ENCODE measurements at regions not wholly inside any gene's neighbourhood (a gene's known extent, or its start where the extent isn't known, plus 50 kb on each side); places are given as distances from the start of the nearest gene placed in this dataset.

- DNase-seq (ENCODE audit: extremely low read depth in 1 of 4, low spot score in 3 of 4) (no peak), FAIRE-seq (no peak), ATAC-seq (no peak)
- Histone ChIP-seq H3K4me1 (replicated peaks in 1 of 2; ENCODE audit: control insufficient read depth in 2 of 2, insufficient read depth in 2 of 2, low read length in 2 of 2) (no peaks in the 10 kb centered on the region), H3K27ac (ENCODE audit: extremely low read depth, low read depth, low read length) (no peak overlapping the region), H4K20me1 (replicated peaks; ENCODE audit: control insufficient read depth, insufficient read depth, low read length) (no peaks in the 10 kb centered on the region), H3K9me3 (replicated peaks; ENCODE audit: control insufficient read depth, insufficient read depth, low read depth, low read length) (no peaks in the 10 kb centered on the region), H3K36me3 (ENCODE audit: control insufficient read depth, insufficient read depth, low read length) (no peaks in the 10 kb centered on the region), H3K4me3 (no peak overlapping the region), H3K9me1 (ENCODE audit: control insufficient read depth, insufficient read depth, low read length) (no peaks in the 10 kb centered on the region), H3K27me3 (ENCODE audit: control insufficient read depth in 2 of 2, insufficient read depth in 2 of 2, low read length in 2 of 2) (no peaks in the 10 kb centered on the region), H3K4me2 (ENCODE audit: insufficient read depth, low read length) (no peak overlapping the region), H3K79me2 (ENCODE audit: control insufficient read depth, insufficient read depth, low read length) (no peaks in the 10 kb centered on the region), H2AFZ (ENCODE audit: low read depth, low read length) (no peak overlapping the region), H3K9ac (ENCODE audit: insufficient read depth in 1 of 2, low read depth in 2 of 2, low read length in 2 of 2) (no peak overlapping the region)
- intact Hi-C loops (cut with micrococcal nuclease), result no loop called here
- in situ Hi-C loops (cut with MboI), result no loop called here
- POLR2A ChIA-PET, result no interaction called here
- 2% methylated on average over 4 of the region's 4 CpGs for WGBS (ENCODE audit: insufficient coverage, low coverage, missing lambda C conversion rate)
- no TSS peak for BruUV-seq (replicated peaks)
- TF ChIP-seq CREB5 (CRISPR knock-in tag; IDR thresholded peaks at IDR 0.05) (no peak), NONO (IDR thresholded peaks at IDR 0.05; ENCODE audit: low read depth in 2 of 2, low read length in 1 of 2) (no peak), SUPT5H (IDR thresholded peaks at IDR 0.05) (no peak), RBM15 (IDR thresholded peaks at IDR 0.05; ENCODE audit: insufficient read depth, low read length) (no peak), TOE1 (IDR thresholded peaks at IDR 0.05; ENCODE audit: borderline replicate concordance) (no peak), TOE1 (CRISPR knock-in tag; IDR thresholded peaks at IDR 0.05; ENCODE audit: borderline replicate concordance, low read depth) (no peak), DIDO1 (tag; IDR thresholded peaks at IDR 0.05; ENCODE audit: low read depth) (no peak), STAT5B (CRISPR knock-in tag; IDR thresholded peaks at IDR 0.05) (no peak), GTF2A2 (tag; IDR thresholded peaks at IDR 0.05) (no peak), ZFPM2 (CRISPR knock-in tag; IDR thresholded peaks at IDR 0.05) (no peak), TFE3 (CRISPR knock-in tag; IDR thresholded peaks at IDR 0.05) (no peak), NR4A1 (CRISPR knock-in tag; IDR thresholded peaks at IDR 0.05) (no peak), NR4A1 (tag; IDR thresholded peaks at IDR 0.05) (no peak)
- CTCF ChIA-PET (ENCODE audit: low intra/inter-chr PET ratio), result interaction anchor here (0.6 kb wide), 1 partner anchor 189 kb away, joined by 3 read pairs; no protein-coding TSS in a partner anchor
These were observed 173.9 kb downstream of the LTN1 start for GRCh38 chr21:28818663-28819278.
